HCT116 (cell line): ENCODE measurements at regions not wholly inside any gene's neighbourhood (a gene's known extent, or its start where the extent isn't known, plus 50 kb on each side); places are given as distances from the start of the nearest gene placed in this dataset.

Experiments
- POLR2A ChIP-seq: IDR thresholded peaks from 2 replicates; pipeline ENCODE4 v1.7.0; 2011; ENCODE audit warnings: borderline replicate concordance; ENCODE audit not compliant: insufficient read depth, insufficient read length; ENCODE audit errors: extremely low read depth
- POLR2AphosphoS5 ChIP-seq: IDR thresholded peaks from 2 replicates; pipeline ENCODE4 v1.6.1; 2011; ENCODE audit warnings: mild to moderate bottlenecking, low read depth, low read length, moderate library complexity

DNA sequence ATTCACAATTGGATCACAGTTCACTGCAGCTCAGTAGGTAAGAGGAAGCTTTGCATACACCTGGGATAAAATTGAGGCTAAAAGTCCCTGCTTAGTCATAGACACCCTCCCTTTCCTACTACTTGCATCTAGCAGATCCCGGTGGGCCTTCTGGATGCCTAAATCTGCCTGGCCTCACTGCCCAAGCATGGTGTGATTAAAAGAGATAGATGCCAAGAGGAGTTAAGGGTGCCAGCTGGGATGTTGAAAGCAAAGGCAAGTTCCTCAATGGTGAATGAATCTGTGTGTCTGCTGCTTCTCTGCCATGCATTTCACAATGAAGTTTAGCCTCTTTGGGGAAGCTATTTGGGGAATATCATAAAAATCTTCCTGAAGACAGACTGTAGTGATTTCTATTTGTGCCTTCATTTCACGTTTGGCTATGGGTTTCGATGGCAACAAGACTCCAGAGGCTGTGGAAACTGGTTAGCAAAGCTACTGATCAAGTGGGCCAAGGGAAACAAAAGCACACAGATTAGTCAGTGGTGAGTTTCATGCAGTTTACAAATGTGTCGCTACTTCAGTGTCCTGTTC, 534.0 kb downstream of the ANKRD50 start:
- no peak for TF ChIP-seq POLR2AphosphoS5
- TF ChIP-seq POLR2A = no peak
